ENCODE measurements at regions not wholly inside any gene's neighbourhood (a gene's known extent, or its start where the extent isn't known, plus 50 kb on each side); places are given as distances from the start of the nearest gene placed in this dataset.
"Not testable (repeated sequence)": the region's sequence is repeated elsewhere in the genome, so short reads cannot be mapped to it uniquely, and the experiment has no call there.

DNA sequence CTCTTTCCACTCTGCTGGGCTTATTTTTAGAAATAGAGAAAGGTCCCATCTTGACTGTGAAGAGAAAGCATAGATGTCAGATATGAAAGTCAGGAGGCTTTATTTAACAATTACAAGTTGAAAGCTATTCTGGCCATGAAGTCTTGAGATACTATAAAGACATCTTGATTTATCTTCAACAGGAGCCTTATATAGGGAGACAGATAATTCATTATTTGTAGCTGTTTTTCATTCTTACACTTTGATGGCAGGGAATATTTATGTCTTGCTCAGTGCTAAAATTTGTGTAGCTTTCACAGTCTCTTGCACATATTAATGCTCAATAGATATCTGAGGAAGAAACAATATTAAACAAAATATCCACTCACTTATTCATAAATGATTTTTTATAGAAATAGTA is 248.8 kb downstream of the C3orf38 start:
- no peak for DNase-seq (ENCODE audit: insufficient read length, low spot score)
- no peak for FAIRE-seq

DNA sequence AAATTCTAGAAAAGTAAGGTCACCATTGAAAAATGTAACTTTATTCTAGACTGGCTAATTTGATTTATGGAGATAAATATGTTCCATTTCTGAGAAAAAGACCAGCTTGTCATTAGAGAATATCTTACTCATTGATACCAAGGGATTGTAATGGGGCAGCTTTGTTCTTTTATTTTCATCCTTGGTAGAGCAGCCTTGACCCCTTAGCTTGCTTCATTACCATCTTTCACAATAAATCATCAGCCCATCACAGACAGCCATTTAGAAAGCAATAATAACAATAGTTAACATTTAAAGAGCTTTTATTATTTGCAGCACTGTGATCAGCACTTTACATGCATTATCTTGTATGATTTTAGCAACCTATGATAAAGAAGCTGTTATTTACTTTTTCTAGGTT is 253.6 kb downstream of the C3orf38 start:
- no peak for DNase-seq (ENCODE audit: insufficient read length, low spot score)
- FAIRE-seq = no peak

DNA sequence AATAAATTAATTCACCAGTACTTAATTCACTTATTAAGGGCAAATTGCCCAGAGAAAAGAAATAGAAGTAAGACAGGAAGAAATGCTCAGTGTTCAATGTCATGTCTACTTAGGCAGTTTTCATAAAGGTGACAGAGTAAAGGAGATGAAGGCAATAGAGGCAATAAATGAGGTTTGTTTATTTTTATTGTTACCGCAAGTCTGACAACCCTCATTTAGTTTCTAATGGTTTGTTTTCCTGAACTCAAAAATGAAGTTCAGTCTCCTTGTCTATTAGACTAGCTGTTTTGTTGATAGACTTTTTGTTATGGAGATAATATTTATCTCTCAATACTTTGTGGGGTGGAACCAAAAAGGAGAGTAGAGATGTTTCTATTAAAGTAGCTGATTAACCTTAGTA is 258.3 kb downstream of the C3orf38 start:
- FAIRE-seq = no peak
- DNase-seq (ENCODE audit: insufficient read length, low spot score) = no peak

DNA sequence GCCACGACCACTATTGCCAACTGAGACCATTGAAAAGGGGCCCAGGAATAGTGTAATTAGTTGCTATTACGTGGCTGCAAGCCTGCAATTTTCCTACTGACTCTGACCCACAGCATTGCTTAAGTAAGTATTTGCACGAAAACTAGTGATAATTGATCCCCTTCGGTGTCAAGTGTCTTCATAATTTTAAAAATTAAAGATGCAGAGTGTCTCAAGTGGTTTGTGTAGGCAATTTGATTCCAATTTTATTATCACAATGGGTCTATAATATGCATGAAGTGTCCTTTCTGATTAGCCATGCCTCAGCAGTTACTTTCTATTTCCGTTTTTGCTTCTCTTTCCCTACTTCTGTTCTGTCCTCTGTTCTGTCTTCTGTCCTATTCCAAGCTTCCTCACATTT is 259.2 kb downstream of the C3orf38 start:
- DNase-seq (ENCODE audit: insufficient read length, low spot score) (no peak), FAIRE-seq (no peak)

DNA sequence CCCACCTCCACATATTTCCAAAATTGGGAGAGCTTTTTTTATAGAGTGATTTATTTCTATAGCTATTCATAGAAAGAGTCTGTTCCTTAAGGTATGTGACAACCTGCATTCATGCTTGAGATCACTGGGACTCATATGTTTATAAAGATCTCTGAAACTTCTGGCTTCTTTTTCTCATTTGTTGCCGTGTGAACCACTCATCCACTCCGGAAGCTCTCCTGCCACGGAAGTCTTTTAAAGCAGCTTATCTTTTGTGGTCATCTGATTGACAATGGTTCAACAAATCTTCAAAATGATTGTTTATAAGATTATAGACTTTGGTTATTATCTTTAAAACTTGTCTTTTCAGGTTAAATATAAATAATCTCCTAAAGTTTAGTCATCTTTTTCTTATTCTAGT is 260.5 kb downstream of the C3orf38 start:
- no peak for DNase-seq (ENCODE audit: insufficient read length, low spot score)
- FAIRE-seq = no peak

DNA sequence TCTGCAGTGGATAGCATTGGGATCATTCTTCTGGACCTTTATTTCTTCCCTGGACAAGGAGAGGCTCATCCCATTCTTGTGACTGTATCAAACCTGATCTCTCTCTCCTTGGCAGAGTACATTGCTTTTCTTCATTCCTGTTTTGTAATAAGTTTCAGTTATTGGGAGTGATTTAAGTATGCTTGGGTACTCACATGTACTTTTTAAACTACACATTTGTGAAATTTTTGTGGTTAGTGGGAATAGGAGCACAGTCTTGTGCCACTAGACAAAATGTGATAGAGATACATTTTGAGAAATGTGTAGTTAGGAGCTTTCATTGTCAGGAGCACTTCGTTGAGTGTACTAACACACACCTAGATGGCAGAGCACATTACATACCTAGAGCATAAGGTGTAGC is 262.6 kb downstream of the C3orf38 start:
- FAIRE-seq (no peak), DNase-seq (ENCODE audit: insufficient read length, low spot score) (no peak)

DNA sequence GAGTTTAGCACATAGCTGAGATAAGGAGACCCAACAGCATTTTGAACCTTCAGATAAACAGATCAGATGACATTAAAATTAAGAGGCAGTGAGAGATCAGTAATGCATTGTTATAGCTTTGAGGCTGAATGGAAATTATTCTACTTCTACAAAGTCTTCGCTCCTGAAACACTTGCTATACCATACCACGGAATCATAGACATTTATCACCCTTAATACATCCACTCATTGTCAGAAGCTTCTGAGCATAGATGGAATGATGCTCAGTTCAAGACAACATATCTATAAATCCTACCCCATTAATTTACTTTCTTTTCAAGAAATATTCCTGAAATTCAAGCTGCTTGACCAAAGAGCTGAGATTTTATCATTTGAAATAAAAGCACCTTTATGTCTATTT is 266.7 kb downstream of the C3orf38 start:
- FAIRE-seq = no peak

DNA sequence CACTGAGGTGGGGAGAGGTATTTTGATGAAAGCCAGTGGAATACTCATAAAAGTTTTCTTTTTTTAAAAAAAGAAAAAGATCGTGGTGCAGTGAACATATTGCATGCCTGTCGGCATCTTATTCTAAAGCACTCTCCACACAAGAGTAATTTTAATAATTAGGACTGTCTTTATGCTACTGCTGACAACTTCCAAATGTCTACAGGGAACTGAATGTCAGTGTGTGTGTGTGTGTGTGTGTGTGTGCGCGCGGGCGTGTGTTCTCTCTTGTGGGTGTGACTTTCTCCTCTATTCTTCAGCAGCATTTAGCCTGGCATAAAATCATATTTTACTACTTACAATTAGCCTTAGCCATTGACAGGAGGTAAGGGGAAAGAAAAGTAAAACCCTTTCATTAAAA is 268.5 kb downstream of the C3orf38 start:
- FAIRE-seq (no peak), DNase-seq (ENCODE audit: insufficient read length, low spot score) (no peak)

More for the DNA sequence above, 266.7 kb downstream of the C3orf38 start:
- no peak for DNase-seq (ENCODE audit: insufficient read length, low spot score)

DNA sequence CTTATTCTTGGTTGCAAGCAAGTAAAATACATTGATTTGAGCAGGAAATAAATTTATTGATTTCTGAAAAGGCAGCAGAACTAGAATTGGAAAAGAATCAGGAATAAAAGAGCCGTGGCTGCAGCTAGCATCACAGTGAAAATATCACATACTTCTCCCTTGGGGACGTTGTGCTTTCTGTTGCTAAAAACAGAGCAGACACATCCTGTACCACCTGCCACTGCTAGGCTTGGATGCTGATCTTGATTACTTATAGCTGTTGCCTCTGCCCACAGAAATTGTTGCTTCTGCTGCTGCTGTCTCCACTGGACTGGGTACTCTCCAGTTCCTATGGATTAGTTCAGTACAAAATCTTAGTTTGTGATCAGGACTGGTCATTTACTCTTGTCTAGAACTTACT is 283.8 kb downstream of the C3orf38 start:
- DNase-seq (ENCODE audit: insufficient read length, low spot score) (no peak), FAIRE-seq (no peak)

DNA sequence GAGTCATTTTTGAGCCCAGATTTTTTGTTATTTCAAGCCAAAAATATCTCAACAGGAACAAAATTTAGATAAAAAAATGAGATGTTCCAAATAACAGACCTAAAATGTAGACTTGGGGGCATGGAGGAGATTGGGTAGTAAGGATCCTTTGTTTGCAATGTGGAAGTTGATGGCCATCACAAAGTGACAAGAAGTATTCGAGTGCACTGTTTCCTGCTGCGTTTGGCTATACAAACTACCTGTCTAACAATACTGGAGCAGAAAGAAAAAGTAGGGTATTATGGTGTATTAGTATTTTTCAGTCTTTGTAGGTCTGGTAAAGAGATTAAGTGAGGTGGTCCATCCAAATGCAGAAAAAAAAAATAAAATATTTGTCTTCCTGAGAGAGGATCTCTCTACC is 284.2 kb downstream of the C3orf38 start:
- DNase-seq (ENCODE audit: insufficient read length, low spot score) (no peak), FAIRE-seq (no peak)

DNA sequence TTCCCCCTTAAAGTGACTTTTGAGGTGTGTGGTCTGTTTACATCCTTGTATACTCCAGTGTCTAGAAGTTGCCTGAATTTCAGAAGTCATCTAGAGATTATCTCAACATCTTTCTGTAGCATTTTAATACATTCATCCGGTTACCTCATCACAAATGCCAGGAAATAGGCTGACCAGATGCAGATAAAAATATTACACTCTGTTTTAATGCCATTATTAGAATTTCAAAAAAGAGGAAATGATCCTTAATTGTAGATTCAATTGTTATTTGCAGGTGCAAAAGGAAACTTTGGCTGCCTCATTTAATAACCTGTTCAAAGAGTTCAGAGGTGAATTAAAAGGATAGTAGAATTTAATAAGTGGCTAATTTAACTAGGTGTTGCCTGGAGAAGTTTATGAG is 290.9 kb downstream of the C3orf38 start:
- no peak for DNase-seq (ENCODE audit: insufficient read length, low spot score)

DNA sequence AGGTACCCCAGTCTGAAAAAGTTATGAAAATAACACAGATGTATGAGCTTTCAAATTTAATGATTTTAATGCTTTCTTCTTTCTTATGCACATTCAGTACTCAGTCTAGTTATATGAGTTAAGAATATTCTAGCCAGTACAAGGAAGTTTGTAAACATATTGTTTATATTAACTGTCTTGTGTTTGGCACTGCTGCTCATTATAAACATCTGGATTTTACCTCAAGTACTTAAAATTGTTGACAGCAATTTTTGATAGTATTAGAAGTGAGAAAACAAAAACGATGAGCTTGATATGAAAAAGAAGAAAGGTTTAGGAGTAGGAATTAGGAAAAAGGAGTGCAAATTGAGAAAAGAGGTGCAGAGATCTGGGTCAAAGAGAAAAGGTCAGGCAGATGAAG is 293.3 kb downstream of the C3orf38 start:
- no peak for FAIRE-seq

More for the DNA sequence above, 290.9 kb downstream of the C3orf38 start:
- FAIRE-seq = no peak

DNA sequence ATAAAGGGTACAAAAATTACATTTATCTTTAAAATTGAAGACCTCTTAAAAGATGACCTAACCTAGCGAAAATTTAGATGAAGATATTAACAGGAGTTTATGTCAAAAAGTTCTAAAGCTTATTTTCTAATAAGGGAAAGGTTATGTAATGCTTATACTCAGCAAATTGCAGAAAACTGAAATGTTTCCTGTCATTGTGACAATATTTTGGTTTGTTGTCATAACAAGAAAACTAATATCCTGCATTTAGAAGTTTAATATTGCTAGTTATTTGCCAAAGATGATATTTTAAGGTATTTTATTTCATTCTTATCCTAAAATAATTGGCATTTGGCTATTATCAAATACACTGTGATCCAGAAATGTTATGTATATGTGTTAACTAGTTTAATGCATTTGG is 294.5 kb downstream of the C3orf38 start:
- FAIRE-seq (no peak), DNase-seq (ENCODE audit: insufficient read length, low spot score) (no peak)

More for the DNA sequence above, 293.3 kb downstream of the C3orf38 start:
- no peak for DNase-seq (ENCODE audit: insufficient read length, low spot score)

DNA sequence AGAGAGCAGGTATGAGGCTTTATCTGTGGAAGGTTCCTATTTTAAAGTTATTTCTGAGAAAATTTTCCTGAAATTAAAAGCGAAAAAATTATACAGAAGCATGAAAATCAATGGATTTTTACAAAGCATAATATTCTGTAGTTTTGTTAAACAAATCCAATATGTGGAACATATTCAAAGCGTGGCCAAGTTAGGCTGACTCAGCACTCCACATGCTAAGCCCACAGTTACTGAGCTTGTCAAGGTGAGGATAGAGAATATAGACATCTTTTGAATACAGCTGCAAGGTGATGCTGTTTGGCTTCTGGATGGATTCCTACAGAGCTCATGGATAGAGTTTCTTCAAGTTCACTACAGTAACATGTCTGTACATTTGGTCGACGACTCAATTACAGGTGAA is 302.5 kb downstream of the C3orf38 start:
- FAIRE-seq (no peak), DNase-seq (ENCODE audit: insufficient read length, low spot score) (no peak)

DNA sequence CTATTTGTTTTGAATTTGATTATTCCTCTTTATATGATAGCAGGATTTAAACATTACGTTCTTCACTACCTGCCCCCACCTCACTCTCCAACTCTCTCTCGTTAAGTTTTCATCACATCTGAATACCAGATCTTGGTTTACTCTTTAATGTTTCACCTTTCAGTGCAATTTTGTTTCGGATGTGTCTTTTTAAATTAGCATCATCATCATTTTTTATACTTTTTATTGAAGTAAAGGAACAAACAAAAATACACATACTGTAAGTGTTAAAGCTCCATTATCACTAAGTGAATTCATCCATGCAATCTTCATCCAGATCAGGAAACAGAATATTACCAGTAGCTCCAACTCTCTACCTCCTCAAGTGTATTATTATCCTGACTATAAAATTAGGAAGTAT is 310.6 kb downstream of the C3orf38 start:
- FAIRE-seq = no peak
- DNase-seq (ENCODE audit: insufficient read length, low spot score) = no peak

DNA sequence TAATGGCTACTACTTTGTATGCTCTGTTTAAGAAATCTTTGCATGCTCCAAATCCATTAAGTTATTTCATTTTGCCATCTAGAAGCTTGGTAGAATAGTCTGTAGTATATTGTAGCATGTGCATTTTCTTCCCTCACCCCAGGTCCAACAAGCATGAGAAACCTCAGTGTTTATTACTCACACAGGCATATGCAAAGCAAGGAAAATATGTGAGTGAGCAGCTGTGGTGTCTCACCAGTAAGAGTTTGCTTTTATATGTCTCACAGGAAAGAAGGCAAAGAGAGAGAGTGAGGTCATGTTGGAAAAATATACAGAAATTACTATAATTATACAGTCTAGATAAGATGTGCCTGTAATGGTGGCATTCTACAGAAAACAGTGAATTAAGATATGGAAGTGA is 312.5 kb downstream of the C3orf38 start:
- no peak for DNase-seq (ENCODE audit: insufficient read length, low spot score)
- FAIRE-seq = no peak

DNA sequence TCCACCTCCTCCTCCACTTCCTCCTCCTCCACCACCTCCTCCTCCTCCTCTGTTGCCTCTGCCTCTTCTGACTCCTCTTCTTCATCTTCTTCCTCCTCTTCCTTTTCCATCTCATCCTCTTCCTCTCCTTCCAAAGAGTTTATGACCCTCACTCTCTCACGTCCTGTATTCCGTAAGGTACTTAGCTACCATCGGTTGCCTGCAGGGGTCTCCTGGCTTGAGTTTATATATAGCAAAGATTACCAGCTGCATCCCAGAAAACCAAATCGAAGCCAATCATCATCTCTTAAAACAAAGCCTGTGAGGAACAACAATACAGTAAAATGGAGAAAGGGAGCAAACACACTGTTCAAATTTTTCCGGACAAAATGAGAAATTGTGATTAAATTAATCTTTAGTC is 317.4 kb downstream of the C3orf38 start:
- DNase-seq (ENCODE audit: insufficient read length, low spot score) (no peak), FAIRE-seq (no peak)

DNA sequence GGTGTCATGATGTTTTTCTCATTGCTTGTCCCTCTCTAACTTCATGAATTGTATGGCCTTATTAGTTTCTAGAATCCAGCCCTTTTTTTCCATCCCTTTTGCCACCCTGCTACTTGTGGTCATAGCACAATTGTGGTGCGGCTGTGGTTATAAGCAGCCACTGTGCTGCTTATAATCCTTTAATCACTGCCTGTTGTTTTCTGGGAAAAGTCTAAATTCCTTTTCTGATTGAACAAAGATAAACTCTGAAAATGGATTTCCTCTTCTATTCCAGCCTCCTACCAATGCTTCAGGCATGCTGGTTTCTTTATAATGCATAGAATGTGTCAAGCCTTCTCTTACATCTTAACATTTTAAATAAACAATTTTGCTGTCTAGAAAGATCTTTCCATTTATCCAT is 319.5 kb downstream of the C3orf38 start:
- no peak for FAIRE-seq
- DNase-seq (ENCODE audit: insufficient read length, low spot score) = no peak

DNA sequence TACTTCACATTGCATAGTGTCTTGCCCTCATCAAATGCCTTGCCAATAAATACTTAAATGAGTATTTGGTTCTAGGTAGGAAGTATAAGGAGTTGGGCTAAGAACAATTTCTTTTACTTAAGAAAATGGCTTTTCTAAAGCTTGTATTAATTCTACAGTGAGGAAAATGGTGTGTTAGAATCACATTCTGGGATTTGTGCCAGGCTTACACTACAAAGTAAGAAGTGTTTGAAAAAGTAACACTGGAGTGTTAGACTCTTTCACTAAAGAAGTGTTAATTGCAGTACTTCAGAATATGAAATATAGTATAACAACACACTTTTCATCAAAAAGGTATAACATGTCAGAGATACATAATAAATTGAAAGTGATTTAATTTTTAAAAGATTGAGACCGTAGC is 328.7 kb downstream of the C3orf38 start:
- no peak for DNase-seq (ENCODE audit: insufficient read length, low spot score)
- FAIRE-seq = no peak

DNA sequence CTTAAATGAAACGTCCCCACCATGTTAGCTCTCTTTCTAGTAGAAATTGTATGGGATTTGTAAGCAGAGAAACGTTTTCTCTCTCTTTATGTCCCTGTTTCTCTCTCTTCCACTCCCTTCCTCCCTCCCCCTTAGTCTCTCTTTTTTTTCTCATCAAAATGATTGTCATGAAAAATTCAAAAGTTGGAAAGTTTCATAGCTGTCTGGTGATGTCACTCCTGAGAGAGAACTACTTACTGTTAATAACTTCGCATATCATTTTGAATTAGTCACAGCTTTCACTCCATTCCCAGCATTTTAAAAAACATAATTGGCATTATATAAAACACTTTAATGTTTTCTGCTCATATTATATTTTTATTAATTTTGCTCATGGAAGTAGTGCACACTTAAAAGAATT is 331.1 kb downstream of the C3orf38 start:
- no peak for DNase-seq (ENCODE audit: insufficient read length, low spot score)

DNA sequence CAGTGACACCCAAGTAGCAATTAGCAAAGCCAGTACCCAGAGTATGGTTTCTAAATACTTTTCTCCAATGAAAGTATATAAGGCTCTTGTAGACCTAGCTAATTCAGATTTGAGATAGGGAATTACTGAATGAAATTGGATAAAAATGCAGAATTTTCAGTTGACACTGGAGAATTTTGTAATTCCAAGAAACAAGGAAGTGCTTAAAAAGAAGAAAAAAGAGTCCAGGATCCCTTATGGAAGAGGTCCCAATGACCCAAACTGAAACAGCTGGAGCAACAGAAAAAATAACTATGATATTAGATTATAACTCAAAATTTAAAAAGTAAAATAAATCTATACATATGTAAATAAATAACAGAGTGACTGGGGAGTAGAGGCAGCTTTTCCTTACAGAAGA is 335.2 kb downstream of the C3orf38 start:
- FAIRE-seq = no peak
- no peak for DNase-seq (ENCODE audit: insufficient read length, low spot score)

More for the DNA sequence above, 331.1 kb downstream of the C3orf38 start:
- no peak for FAIRE-seq

DNA sequence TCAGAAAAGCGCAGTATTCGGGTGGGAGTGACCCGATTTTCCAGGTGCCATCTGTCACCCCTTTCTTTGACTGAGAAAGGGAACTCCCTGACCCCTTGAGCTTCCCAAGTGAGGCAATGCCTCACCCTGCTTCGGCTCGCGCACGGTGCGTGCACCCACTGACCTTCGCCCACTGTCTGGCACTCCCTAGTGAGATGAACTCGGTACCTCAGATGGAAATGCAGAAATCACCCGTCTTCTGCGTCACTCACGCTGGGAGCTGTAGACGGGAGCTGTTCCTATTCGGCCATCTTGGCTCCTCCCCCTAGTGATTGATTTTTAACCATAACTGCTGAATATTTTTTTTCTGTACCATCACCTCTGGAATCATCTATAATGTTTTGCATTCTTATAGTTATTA is 359.1 kb downstream of the C3orf38 start:
- not testable (repeated sequence) for FAIRE-seq; DNase-seq (ENCODE audit: insufficient read length, low spot score)

DNA sequence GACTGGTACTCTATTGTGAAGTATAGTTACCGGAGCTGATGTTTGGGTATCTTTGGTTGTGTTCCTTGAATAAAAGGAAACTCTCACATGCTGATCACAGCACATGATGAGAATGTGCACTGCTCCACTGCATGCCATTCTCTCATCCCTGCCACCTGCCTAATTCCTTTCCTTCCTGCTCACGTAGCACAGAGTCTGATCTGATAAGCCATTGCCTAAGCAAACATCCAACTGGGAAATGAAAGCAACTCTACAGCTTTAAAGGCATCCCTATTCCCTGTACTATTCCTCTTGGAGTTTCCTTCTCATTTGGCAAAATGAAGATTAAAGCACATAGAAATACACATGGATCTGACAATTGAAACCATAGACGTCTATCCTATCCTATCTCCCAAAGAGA is 359.8 kb downstream of the C3orf38 start:
- FAIRE-seq (no peak), DNase-seq (ENCODE audit: insufficient read length, low spot score) (no peak)

DNA sequence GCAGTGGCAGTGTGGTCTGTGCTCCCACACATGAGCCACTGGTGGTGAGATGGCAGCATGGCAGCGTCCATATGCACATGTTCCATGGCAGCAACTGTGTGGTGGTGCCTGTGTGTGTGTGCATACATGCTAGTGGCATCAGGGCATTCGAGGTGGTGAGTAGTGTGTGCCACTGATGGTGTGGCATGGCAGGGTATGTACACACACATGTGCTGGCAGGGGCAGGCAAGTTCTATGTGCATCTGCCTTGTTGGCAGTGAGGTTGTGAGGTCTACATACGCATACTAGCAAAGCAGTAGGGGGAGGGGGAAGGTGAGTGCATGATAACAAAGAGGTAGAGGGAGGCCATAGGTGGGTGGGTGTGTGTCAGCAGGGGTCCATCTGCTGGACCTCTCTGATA is 378.7 kb downstream of the C3orf38 start:
- DNase-seq (ENCODE audit: insufficient read length, low spot score) (no peak), FAIRE-seq (peak; percentile 51)
